HG02981 (cell line): ENCODE measurements at regions not wholly inside any gene's neighbourhood (a gene's known extent, or its start where the extent isn't known, plus 50 kb on each side); places are given as distances from the start of the nearest gene placed in this dataset.

ENCODE experiments used
- ATAC-seq: cut with Tn5 transposase; IDR thresholded peaks from one replicate; pipeline ENCODE4 v1.9.1; 2021; ENCODE audit warnings: mild to moderate bottlenecking, moderate library complexity; ENCODE audit not compliant: unreplicated experiment

- ATAC-seq: no peak
Measured at GRCh38 chr9:113695901-113696300, 180.2 kb upstream of the ZNF618 start.

- ATAC-seq: no peak
Measured at GRCh38 chr9:113701774-113702755, 174.0 kb upstream of the ZNF618 start.

DNA sequence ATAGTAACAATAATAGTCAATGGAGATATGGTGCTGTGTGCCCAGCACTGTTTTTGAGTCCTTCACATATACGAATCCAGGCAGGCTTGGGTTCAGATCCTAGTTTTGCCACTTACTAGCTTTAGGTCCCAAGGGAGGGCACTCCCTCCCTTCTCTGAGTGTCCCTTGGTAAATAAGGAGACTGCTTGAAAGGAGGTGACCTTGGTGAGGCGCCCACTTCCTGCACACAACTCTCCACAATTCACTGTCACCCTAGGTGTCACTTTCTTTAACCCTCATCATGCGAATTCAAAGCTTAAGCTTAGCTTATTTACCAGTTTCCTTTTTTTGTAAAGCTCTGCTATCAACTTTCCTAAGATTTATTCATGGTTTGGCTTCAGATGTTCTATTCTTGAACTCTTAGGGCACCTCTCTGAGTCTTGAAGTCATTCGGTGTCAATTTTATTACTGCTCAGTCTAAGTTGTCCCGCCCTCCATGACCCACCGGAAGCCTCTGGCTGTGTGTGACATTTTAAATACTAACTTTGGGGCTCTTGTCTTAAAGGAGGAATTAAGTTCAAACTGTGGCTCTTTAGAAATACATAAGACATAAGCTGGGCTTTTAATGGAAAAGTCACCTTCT lies 170.7 kb upstream of the ZNF618 start:
- ATAC-seq: no peak

- ATAC-seq: no peak
Measured at GRCh38 chr9:113705928-113706519, 170.1 kb upstream of the ZNF618 start.

DNA sequence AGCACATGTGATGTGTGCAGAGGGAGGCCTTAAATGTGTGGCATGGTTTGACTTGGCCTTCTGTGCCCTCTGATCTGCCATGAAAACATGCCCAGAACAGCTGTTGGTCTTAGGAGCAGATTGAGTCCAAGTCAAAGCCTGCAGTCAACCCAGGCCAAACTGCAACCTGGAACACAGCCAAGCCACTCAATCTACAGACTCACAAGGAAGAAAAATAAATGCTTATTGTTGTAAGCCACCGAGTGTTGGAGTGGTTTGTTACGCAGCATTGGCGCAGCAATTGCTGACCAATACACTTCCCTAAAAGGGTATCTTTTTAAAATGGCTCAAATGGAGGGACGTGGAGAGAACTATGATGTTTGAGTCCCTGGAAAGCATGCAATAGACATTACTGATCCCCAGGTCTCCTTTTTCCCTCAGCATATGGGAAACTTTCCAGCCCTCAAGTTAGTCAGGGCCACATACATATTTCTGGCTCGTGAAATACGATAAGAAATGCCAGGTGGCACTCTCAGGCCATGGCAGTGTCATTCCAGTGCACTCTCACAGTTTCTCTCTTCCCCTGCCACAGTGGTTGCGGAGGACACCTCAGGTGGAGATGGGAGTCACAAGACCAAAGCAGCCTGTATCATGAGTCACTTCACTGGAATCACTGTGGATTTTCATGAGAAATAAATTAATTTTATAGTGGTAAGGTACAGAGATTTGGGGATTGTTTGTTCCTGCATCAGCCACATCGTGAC lies 168.0 kb upstream of the ZNF618 start:
- no peak for ATAC-seq

GRCh38 chr9:113708821-113709713 lies 167.0 kb upstream of the ZNF618 start:
- no peak for ATAC-seq

DNA sequence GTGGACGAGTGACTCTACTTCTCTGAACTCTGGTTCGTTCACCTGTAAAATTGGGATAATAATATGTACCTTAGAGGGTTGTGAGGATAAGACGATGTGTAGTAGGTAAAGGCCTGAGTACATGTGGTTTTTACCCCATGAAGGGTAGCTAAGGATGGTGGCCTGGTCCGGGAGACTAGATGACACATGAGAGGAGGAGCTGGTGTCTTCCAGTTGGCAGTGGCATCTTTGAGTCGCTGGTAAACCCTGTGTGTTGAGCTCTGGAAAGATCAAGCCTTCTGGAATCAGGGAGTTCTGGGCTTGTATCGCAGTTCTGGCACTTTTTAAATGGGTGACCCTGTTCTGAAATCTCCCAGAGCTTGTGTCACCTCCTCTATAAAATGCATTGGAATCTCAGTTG lies 166.4 kb upstream of the ZNF618 start:
- no peak for ATAC-seq

- no peak for ATAC-seq
Measured at GRCh38 chr9:113711251-113711650, 164.9 kb upstream of the ZNF618 start.

DNA sequence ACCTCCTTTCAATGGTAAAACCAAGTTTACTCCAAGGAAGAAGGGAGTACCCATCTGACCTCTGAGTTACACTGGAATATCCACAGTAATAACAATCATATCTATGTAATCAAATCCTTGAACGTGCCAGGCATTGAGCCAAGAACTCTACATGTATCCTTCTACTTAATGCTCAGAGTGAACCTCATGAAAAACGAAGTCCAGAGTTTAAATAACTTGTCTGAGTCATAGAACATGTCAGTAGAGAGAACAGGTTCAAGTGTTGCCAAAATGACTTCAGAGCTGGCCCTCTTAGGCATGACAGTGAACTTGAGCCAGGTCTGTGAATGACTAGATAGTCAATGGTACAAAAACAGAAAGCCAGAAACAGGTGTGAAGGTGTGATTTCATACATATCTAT lies 164.1 kb upstream of the ZNF618 start:
- ATAC-seq: no peak

DNA sequence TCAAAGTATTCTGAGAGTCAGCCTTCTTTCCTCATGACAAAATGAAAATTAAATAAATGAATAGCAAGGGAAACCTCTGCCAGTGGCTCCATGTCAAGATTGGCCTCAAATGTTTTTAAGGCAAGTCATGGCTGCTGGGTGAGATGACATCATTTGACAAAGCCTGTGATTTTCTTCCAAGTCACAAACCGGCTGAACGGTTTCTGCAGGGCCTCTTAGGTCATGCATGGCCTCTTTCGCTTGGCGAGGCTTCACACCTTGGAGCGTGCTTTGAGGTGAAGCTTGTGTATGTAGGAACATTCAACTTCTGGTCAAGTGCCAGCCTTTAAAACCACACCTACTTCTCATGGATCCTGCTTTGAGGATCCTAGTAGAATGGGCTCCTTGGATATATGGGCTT lies 161.0 kb upstream of the ZNF618 start:
- ATAC-seq: no peak

GRCh38 chr9:113719919-113720318 lies 156.2 kb upstream of the ZNF618 start:
- ATAC-seq: no peak

DNA sequence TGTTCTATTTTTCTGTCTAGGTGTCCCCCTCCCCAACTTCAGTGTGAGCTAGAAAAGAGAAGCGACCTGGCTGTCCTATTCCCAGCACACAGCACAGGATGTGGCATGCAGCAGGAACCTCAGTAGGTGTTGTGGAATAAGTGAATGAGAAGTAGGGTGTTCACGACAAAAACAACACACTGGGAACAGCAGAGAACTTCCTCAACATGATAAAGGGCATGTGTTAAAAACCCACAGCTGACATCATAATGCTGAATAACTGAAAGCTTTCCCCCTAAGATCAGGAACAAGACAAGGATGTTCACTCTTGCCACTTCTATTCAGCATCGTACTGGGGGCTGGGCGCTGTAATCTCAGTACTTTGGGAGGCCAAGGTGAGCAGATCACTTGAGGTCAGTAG lies 155.6 kb upstream of the ZNF618 start:
- ATAC-seq: no peak

- ATAC-seq: no peak
Measured at GRCh38 chr9:113721856-113722255, 154.3 kb upstream of the ZNF618 start.

- no peak for ATAC-seq
Measured at GRCh38 chr9:113724202-113724601, 151.9 kb upstream of the ZNF618 start.

- no peak for ATAC-seq
Measured at GRCh38 chr9:113728989-113729388, 147.1 kb upstream of the ZNF618 start.

DNA sequence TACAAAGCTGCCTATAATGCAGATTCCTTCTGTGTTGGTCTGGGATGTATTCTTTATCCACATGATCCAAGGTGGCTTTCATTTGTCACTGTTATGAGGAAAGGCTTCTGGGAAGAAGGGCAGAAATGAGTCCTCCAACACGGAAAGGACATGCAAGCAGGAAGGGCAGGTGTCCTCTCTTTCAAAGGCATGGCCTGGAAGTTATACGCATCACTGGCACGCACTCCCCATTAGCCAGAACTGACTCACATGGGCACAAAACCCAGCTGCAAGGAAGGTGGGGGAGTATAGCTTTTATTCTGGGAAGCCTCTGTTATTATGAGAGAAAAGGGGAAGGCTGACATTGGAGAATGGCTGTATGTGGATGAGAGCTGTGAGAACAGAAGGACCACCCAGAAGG lies 141.3 kb upstream of the ZNF618 start:
- ATAC-seq: no peak

GRCh38 chr9:113737517-113738271 lies 138.4 kb upstream of the ZNF618 start:
- ATAC-seq: no peak

DNA sequence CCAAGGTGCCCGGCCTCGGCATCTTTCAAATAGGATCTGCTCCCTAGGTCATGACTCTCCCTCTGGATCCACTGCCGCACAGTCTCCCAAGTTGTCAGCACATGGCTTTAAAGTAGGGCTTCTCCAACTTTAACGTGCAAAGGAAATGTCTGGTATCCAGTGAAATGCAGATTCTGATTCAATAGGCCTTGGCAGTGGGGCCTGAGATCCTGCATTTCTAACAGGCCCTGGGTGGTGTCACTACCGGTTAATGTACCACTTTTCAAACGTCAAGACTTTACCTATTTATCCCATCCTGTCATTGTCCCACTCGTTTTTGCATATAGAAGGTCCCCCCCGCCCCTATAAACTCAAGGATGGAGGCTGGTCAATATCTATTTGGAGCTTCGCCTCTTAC lies 137.6 kb upstream of the ZNF618 start:
- ATAC-seq: peak; percentile 19

- ATAC-seq: peak; percentile 42
Measured at GRCh38 chr9:113738893-113739604, 137.1 kb upstream of the ZNF618 start.
